WTC11 (cell line): ENCODE measurements at regions not wholly inside any gene's neighbourhood (a gene's known extent, or its start where the extent isn't known, plus 50 kb on each side); places are given as distances from the start of the nearest gene placed in this dataset.

ENCODE experiments used
- ATAC-seq: fragments of 200-7000 bp; cut with Tn5 transposase; 2 replicates; pipeline ENCODE4 v1.10.0; 2021; ENCODE audit warnings: mild to moderate bottlenecking, moderate library complexity
- CTCF ChIA-PET: fragments of 300-600 bp; sonication (Branson Sonifier 250); formaldehyde crosslinking; loops from one replicate; lab custom pipeline; 2021; ENCODE audit warnings: antibody characterized with exemption; lab: Charles Lee
- POLR2A ChIA-PET: fragments of 350-600 bp; sonication (Branson Sonifier 250); formaldehyde crosslinking; loops from one replicate; lab custom pipeline; 2021; ENCODE audit warnings: antibody characterized with exemption; lab: Charles Lee
- DNase-seq: peaks from one replicate; pipeline ENCODE4 v3.0.0; 2021; ENCODE audit warnings: low spot score
- H3K27ac Mint-ChIP-seq: 2 replicates; pipeline ENCODE4 v1.8.0; 2021; ENCODE audit warnings: mixed read lengths
- H3K27me3 Mint-ChIP-seq: 2 replicates; pipeline ENCODE4 v1.8.0; 2021; ENCODE audit warnings: low read depth, mild to moderate bottlenecking, moderate library complexity, mixed read lengths
- H3K36me3 Mint-ChIP-seq: 2 replicates; pipeline ENCODE4 v1.8.0; 2021; ENCODE audit warnings: mixed read lengths
- H3K4me1 Mint-ChIP-seq: 2 replicates; pipeline ENCODE4 v1.8.0; 2022; ENCODE audit warnings: mixed read lengths
- H3K4me3 Mint-ChIP-seq: 2 replicates; pipeline ENCODE4 v1.8.0; 2021; ENCODE audit warnings: mild to moderate bottlenecking, moderate library complexity, mixed read lengths
- H3K9me3 Mint-ChIP-seq: 2 replicates; pipeline ENCODE4 v1.8.0; 2021; ENCODE audit warnings: mixed read lengths
- CREB1 ChIP-seq: sonication (generic); formaldehyde crosslinking; IDR thresholded peaks from 2 replicates; pipeline ENCODE4 v1.8.0; 2023; ENCODE audit warnings: mild to moderate bottlenecking, missing genetic modification reagents
- CTCF ChIP-seq: fragments of 200-600 bp; IDR thresholded peaks from 2 replicates; pipeline ENCODE4 v1.8.0; 2022; ENCODE audit warnings: antibody characterized with exemption
- ERG ChIP-seq: fragments of 250-450 bp; sonication (Bioruptor Pico); IDR thresholded peaks from 2 replicates; pipeline ENCODE4 v1.8.0; 2021; ENCODE audit warnings: mild to moderate bottlenecking
- FOXK1 ChIP-seq: sonication (generic); formaldehyde crosslinking; IDR thresholded peaks from 2 replicates; pipeline ENCODE4 v1.8.0; 2022; ENCODE audit warnings: mild to moderate bottlenecking, moderate library complexity, missing genetic modification reagents
- FOXP4 ChIP-seq: sonication (generic); formaldehyde crosslinking; IDR thresholded peaks from 2 replicates; pipeline ENCODE4 v1.8.0; 2022; ENCODE audit warnings: mild to moderate bottlenecking, missing genetic modification reagents
- GRHL2 ChIP-seq: fragments of 250-450 bp; sonication (Bioruptor Pico); IDR thresholded peaks from 2 replicates; pipeline ENCODE4 v1.8.0; 2022; ENCODE audit warnings: mild to moderate bottlenecking, moderate library complexity; ENCODE audit not compliant: insufficient replicate concordance, severe bottlenecking
- HMGXB4 ChIP-seq: sonication (generic); formaldehyde crosslinking; IDR thresholded peaks from 2 replicates; pipeline ENCODE4 v1.8.1; 2023; ENCODE audit warnings: mild to moderate bottlenecking, moderate library complexity, missing genetic modification reagents
- IRF2 ChIP-seq: sonication (generic); formaldehyde crosslinking; IDR thresholded peaks from 2 replicates; pipeline ENCODE4 v1.8.0; 2022; ENCODE audit warnings: low read depth, missing genetic modification reagents, borderline replicate concordance
- JAZF1 ChIP-seq: fragments of 250-450 bp; sonication (Bioruptor Pico); IDR thresholded peaks from 2 replicates; pipeline ENCODE4 v1.9.0; 2021; ENCODE audit warnings: moderate library complexity, mild to moderate bottlenecking, inconsistent platforms
- JUN ChIP-seq: sonication (generic); formaldehyde crosslinking; IDR thresholded peaks from 2 replicates; pipeline ENCODE4 v1.8.0; 2023; ENCODE audit warnings: mild to moderate bottlenecking, missing genetic modification reagents
- MXD4 ChIP-seq: fragments of 250-450 bp; sonication (Bioruptor Pico); IDR thresholded peaks from 2 replicates; pipeline ENCODE4 v1.8.0; 2021; ENCODE audit warnings: mild to moderate bottlenecking, moderate library complexity, borderline replicate concordance
- MYBL2 ChIP-seq: sonication (generic); formaldehyde crosslinking; IDR thresholded peaks from 2 replicates; pipeline ENCODE4 v1.8.1; 2023; ENCODE audit warnings: mild to moderate bottlenecking, moderate library complexity, missing genetic modification reagents
- PRRX2 ChIP-seq: fragments of 250-450 bp; sonication (Bioruptor Pico); IDR thresholded peaks from 2 replicates; pipeline ENCODE4 v1.8.0; 2021; ENCODE audit warnings: mild to moderate bottlenecking
- RORB ChIP-seq: fragments of 250-450 bp; sonication (Bioruptor Pico); IDR thresholded peaks from 2 replicates; pipeline ENCODE4 v1.9.0; 2021; ENCODE audit warnings: mild to moderate bottlenecking
- TCF7 ChIP-seq: sonication (generic); formaldehyde crosslinking; IDR thresholded peaks from 2 replicates; pipeline ENCODE4 v1.8.0; 2022; ENCODE audit warnings: mild to moderate bottlenecking, low read depth, missing genetic modification reagents, moderate library complexity
- ZBTB21 ChIP-seq: sonication (generic); formaldehyde crosslinking; IDR thresholded peaks from 2 replicates; pipeline ENCODE4 v1.8.1; 2023; ENCODE audit warnings: mild to moderate bottlenecking, missing genetic modification reagents, borderline replicate concordance
- ZNF121 ChIP-seq: sonication (generic); formaldehyde crosslinking; IDR thresholded peaks from 2 replicates; pipeline ENCODE4 v1.8.0; 2023; ENCODE audit warnings: missing genetic modification reagents
- ZNF232 ChIP-seq: sonication (generic); formaldehyde crosslinking; IDR thresholded peaks from 2 replicates; pipeline ENCODE4 v1.8.0; 2022; ENCODE audit warnings: mild to moderate bottlenecking, missing genetic modification reagents
- ZNF263 ChIP-seq: sonication (generic); formaldehyde crosslinking; IDR thresholded peaks from 2 replicates; pipeline ENCODE4 v1.8.1; 2022; ENCODE audit warnings: low read depth, mild to moderate bottlenecking, moderate library complexity, missing genetic modification reagents
- ZNF512 ChIP-seq: sonication (generic); formaldehyde crosslinking; IDR thresholded peaks from 2 replicates; pipeline ENCODE4 v1.8.1; 2022; ENCODE audit warnings: missing genetic modification reagents, borderline replicate concordance
- ZNF671 ChIP-seq: fragments of 250-450 bp; sonication (Bioruptor Pico); IDR thresholded peaks from 2 replicates; pipeline ENCODE4 v1.8.0; 2021; ENCODE audit warnings: mild to moderate bottlenecking
- TF ChIP-seq, protein P1 (sequence below): sonication (generic); formaldehyde crosslinking; conservative IDR thresholded peaks from 2 replicates; pipeline ENCODE4 v1.8.1; 2023; ENCODE audit warnings: mild to moderate bottlenecking, low read depth, missing genetic modification reagents, moderate library complexity
- TF ChIP-seq, protein P2 (sequence below): sonication (generic); formaldehyde crosslinking; IDR thresholded peaks from 2 replicates; pipeline ENCODE4 v1.8.1; 2023; ENCODE audit warnings: mild to moderate bottlenecking, missing genetic modification reagents, moderate library complexity

DNA sequence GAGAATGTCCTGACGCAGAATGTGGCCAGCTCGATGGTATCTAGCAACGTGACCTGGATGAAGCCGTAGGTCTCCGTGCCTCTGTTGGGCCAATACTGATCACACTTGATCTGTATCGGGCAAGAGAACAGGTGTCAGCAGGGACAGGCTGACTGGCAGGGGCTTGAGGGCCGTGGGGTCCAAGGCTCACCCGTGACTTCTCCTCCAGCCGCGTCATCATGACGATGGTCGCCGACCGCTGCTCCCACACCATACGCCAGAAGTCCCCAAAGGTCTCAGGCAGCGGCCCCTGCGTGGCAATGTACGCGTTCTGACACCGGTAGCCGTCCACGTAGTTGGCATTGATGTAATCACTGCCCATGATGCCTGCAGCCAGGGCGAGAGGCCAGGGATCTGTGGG lies 126.2 kb downstream of the PTPRS start (continued):
- TF ChIP-seq, protein P1, sequence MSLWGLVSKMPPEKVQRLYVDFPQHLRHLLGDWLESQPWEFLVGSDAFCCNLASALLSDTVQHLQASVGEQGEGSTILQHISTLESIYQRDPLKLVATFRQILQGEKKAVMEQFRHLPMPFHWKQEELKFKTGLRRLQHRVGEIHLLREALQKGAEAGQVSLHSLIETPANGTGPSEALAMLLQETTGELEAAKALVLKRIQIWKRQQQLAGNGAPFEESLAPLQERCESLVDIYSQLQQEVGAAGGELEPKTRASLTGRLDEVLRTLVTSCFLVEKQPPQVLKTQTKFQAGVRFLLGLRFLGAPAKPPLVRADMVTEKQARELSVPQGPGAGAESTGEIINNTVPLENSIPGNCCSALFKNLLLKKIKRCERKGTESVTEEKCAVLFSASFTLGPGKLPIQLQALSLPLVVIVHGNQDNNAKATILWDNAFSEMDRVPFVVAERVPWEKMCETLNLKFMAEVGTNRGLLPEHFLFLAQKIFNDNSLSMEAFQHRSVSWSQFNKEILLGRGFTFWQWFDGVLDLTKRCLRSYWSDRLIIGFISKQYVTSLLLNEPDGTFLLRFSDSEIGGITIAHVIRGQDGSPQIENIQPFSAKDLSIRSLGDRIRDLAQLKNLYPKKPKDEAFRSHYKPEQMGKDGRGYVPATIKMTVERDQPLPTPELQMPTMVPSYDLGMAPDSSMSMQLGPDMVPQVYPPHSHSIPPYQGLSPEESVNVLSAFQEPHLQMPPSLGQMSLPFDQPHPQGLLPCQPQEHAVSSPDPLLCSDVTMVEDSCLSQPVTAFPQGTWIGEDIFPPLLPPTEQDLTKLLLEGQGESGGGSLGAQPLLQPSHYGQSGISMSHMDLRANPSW (CRISPR knock-in tag) = no peak
- TF ChIP-seq, all 79 proteins: peak for 0

- H3K27me3 Mint-ChIP-seq = no peaks in the 10 kb centered on the region
- DNase-seq (no peak), ATAC-seq (no peak)
- POLR2A ChIA-PET = interaction anchor here (0.5 kb wide), 1 partner anchor 40 kb away, joined by 4 read pairs; no protein-coding TSS in a partner anchor
- H3K36me3 Mint-ChIP-seq = peaks cover 48% of the 10 kb centered on the region
- no peaks in the 10 kb centered on the region for H3K4me1 Mint-ChIP-seq
- no peak overlapping the region for H3K27ac Mint-ChIP-seq
- CTCF ChIA-PET = no interaction called here
- H3K4me3 Mint-ChIP-seq = no peak overlapping the region
- peaks cover 10% of the 10 kb centered on the region for H3K9me3 Mint-ChIP-seq
- no peak for TF ChIP-seq FOXK1 (CRISPR knock-in tag)
- no peak for TF ChIP-seq ZNF263 (CRISPR knock-in tag)
- TF ChIP-seq MYBL2 (CRISPR knock-in tag) = no peak
- TF ChIP-seq TCF7 = no peak
- TF ChIP-seq HMGXB4 (CRISPR knock-in tag) = no peak
- TF ChIP-seq RORB (CRISPR knock-in tag) = no peak
- TF ChIP-seq ERG (CRISPR knock-in tag) = no peak
- TF ChIP-seq IRF2 (CRISPR knock-in tag) = no peak
These were observed 126.9 kb downstream of the PTPRS start for GRCh38 chr19:5213667-5214066.

GRCh38 chr19:5212101-5212500 lies 128.5 kb downstream of the PTPRS start:
- ATAC-seq (no peak), DNase-seq (no peak)
- Mint-ChIP-seq H3K27me3 (no peaks in the 10 kb centered on the region), H3K9me3 (peaks cover 9% of the 10 kb centered on the region), H3K27ac (no peak overlapping the region), H3K4me1 (no peaks in the 10 kb centered on the region), H3K36me3 (peaks cover 34% of the 10 kb centered on the region), H3K4me3 (no peak overlapping the region)
- POLR2A ChIA-PET = no interaction called here
- CTCF ChIA-PET = no interaction called here
- TF ChIP-seq MXD4 (CRISPR knock-in tag) = no peak
- TF ChIP-seq GRHL2 (CRISPR knock-in tag) = no peak
- no peak for TF ChIP-seq FOXP4
- TF ChIP-seq CTCF = no peak
- no peak for TF ChIP-seq ZNF671 (CRISPR knock-in tag)
- no peak for TF ChIP-seq ZNF512 (CRISPR knock-in tag)
- TF ChIP-seq CREB1 = no peak
- TF ChIP-seq, protein P2, sequence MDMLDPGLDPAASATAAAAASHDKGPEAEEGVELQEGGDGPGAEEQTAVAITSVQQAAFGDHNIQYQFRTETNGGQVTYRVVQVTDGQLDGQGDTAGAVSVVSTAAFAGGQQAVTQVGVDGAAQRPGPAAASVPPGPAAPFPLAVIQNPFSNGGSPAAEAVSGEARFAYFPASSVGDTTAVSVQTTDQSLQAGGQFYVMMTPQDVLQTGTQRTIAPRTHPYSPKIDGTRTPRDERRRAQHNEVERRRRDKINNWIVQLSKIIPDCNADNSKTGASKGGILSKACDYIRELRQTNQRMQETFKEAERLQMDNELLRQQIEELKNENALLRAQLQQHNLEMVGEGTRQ = no peak
- TF ChIP-seq JAZF1 (CRISPR knock-in tag) = no peak
- no peak for TF ChIP-seq ZNF121 (CRISPR knock-in tag)
- TF ChIP-seq ZNF232 (CRISPR knock-in tag) = no peak
- no peak for TF ChIP-seq PRRX2
- TF ChIP-seq JUN (CRISPR knock-in tag) = no peak
- no peak for TF ChIP-seq ZBTB21 (CRISPR knock-in tag)
- TF ChIP-seq FOXK1 (CRISPR knock-in tag) = no peak
